ENCODE measurements at regions not wholly inside any gene's neighbourhood (a gene's known extent, or its start where the extent isn't known, plus 50 kb on each side); places are given as distances from the start of the nearest gene placed in this dataset.

- no peak for TF ChIP-seq POLR2AphosphoS5 (IDR thresholded peaks at IDR 0.05)
- no peak for TF ChIP-seq POLR2A (IDR thresholded peaks at IDR 0.05)
- TF ChIP-seq CTCF (IDR thresholded peaks at IDR 0.05 in 8 of 11, conservative IDR thresholded peaks at IDR 0.05 in 3 of 11), result no peak
- intact Hi-C loops (cut with DNase I; ENCODE audit: low total_unique reads), result no loop called here
- no peaks in the 10 kb centered on the region for H3K27me3 ChIP-seq (replicated peaks in 1 of 7)
- no peaks in the 10 kb centered on the region for H3K4me1 ChIP-seq
- no peaks in the 10 kb centered on the region for H3K36me3 ChIP-seq
- H3K4me3 ChIP-seq, result no peak overlapping the region
- WGBS, 5 donors, result 85 to 93% (median 87%) methylated on average over 5 of the region's 5 CpGs
- H3K27ac ChIP-seq, result no peak overlapping the region
- H3K9me3 ChIP-seq, result peaks cover 0 to 15% (median 9%) of the 10 kb centered on the region in 8 donors
- no peak for DNase-seq
Measured at GRCh38 chr13:34046457-34046856, 228.5 kb downstream of the RFC3 start.

- no peak for TF ChIP-seq POLR2AphosphoS5 (IDR thresholded peaks at IDR 0.05)
- TF ChIP-seq CTCF (IDR thresholded peaks at IDR 0.05 in 8 of 11, conservative IDR thresholded peaks at IDR 0.05 in 3 of 11), result no peak
- no peak for TF ChIP-seq POLR2A (IDR thresholded peaks at IDR 0.05)
- no peak overlapping the region for H3K4me3 ChIP-seq
- H3K36me3 ChIP-seq, result no peaks in the 10 kb centered on the region
- intact Hi-C loops (cut with DNase I; ENCODE audit: low total_unique reads), result no loop called here
- no peaks in the 10 kb centered on the region for H3K4me1 ChIP-seq
- no peaks in the 10 kb centered on the region for H3K27me3 ChIP-seq (replicated peaks in 1 of 7)
- no peak for DNase-seq
- no peak overlapping the region for H3K27ac ChIP-seq
- H3K9me3 ChIP-seq, result peaks cover 0 to 28% (median 10%) of the 10 kb centered on the region in 8 donors
- WGBS, 5 donors, result 83 to 92% (median 89%) methylated on average over 2 of the region's 2 CpGs
Measured at GRCh38 chr13:34048652-34049051, 230.7 kb downstream of the RFC3 start.

GRCh38 chr13:34056733-34057258, 238.8 kb downstream of the RFC3 start:
- Histone ChIP-seq H3K4me3 (no peak overlapping the region), H3K4me1 (no peaks in the 10 kb centered on the region), H3K27ac (no peak overlapping the region), H3K36me3 (no peaks in the 10 kb centered on the region), H3K27me3 (replicated peaks in 1 of 7) (no peaks in the 10 kb centered on the region), H3K9me3 (peaks cover 0 to 20% (median 4%) of the 10 kb centered on the region in 8 donors)
- intact Hi-C loops (cut with DNase I; ENCODE audit: low total_unique reads), result no loop called here
- DNase-seq, result no peak
- WGBS, 5 donors, result 77 to 96% (median 79%) methylated on average over 1 of the region's 1 CpG
- TF ChIP-seq POLR2AphosphoS5 (IDR thresholded peaks at IDR 0.05) (no peak), CTCF (IDR thresholded peaks at IDR 0.05 in 8 of 11, conservative IDR thresholded peaks at IDR 0.05 in 3 of 11) (no peak)

GRCh38 chr13:34064456-34065205, 246.7 kb downstream of the RFC3 start:
- WGBS, 5 donors, result 66 to 81% (median 78%) methylated on average over 2 of the region's 2 CpGs
- intact Hi-C loops (cut with DNase I; ENCODE audit: low total_unique reads), result no loop called here
- TF ChIP-seq POLR2A (IDR thresholded peaks at IDR 0.05) (no peak), CTCF (IDR thresholded peaks at IDR 0.05 in 8 of 11, conservative IDR thresholded peaks at IDR 0.05 in 3 of 11) (no peak), POLR2AphosphoS5 (IDR thresholded peaks at IDR 0.05) (no peak)

More at GRCh38 chr13:34064456-34065205, 246.7 kb downstream of the RFC3 start:
- DNase-seq, result no peak
- Histone ChIP-seq H3K27me3 (replicated peaks in 1 of 7) (no peaks in the 10 kb centered on the region), H3K27ac (no peak overlapping the region), H3K9me3 (no peaks in the 10 kb centered on the region), H3K4me3 (no peak overlapping the region), H3K4me1 (no peaks in the 10 kb centered on the region), H3K36me3 (no peaks in the 10 kb centered on the region)

Measured in spleen (tissue), 11 donors.